H9 (cell line): ENCODE measurements at regions not wholly inside any gene's neighbourhood (a gene's known extent, or its start where the extent isn't known, plus 50 kb on each side); places are given as distances from the start of the nearest gene placed in this dataset.

Experiments
- DNase-seq: peaks from one replicate; pipeline ENCODE4 v3.0.0-alpha.2; 2017
- H2AFZ ChIP-seq: one replicate; pipeline ENCODE4 v1.6.1; 2013; ENCODE audit warnings: mild to moderate bottlenecking, low read length, control low read depth, moderate library complexity
- H2AK5ac ChIP-seq: 2 replicates; pipeline ENCODE4 v1.6.1; 2013; ENCODE audit warnings: low read length, control low read depth, mixed read lengths; ENCODE audit not compliant: insufficient read length
- H2BK120ac ChIP-seq: one replicate; pipeline ENCODE4 v1.6.1; 2013; ENCODE audit warnings: low read depth, mild to moderate bottlenecking, low read length, control low read depth, inconsistent platforms; ENCODE audit not compliant: poor library complexity, severe bottlenecking
- H2BK12ac ChIP-seq: 2 replicates; pipeline ENCODE4 v1.6.1; 2013; ENCODE audit warnings: low read length, control low read depth, mixed read lengths, low read depth; ENCODE audit not compliant: insufficient read length
- H2BK15ac ChIP-seq: 2 replicates; pipeline ENCODE4 v1.6.1; 2013; ENCODE audit warnings: low read depth, low read length, control low read depth
- H2BK20ac ChIP-seq: one replicate; pipeline ENCODE4 v1.6.1; 2013; ENCODE audit warnings: low read depth, mild to moderate bottlenecking, low read length, control low read depth, inconsistent platforms; ENCODE audit not compliant: poor library complexity, severe bottlenecking
- H2BK5ac ChIP-seq: 2 replicates; pipeline ENCODE4 v1.6.1; 2013; ENCODE audit warnings: low read length, control low read depth, mixed read lengths; ENCODE audit not compliant: insufficient read length
- H3K14ac ChIP-seq: 2 replicates; pipeline ENCODE4 v1.6.1; 2013; ENCODE audit warnings: low read length, control low read depth; ENCODE audit not compliant: insufficient read depth
- H3K18ac ChIP-seq: 2 replicates; pipeline ENCODE4 v1.6.1; 2013; ENCODE audit warnings: low read depth, mild to moderate bottlenecking, mixed read lengths, low read length, control low read depth; ENCODE audit not compliant: insufficient read length
- H3K23ac ChIP-seq: 2 replicates; pipeline ENCODE4 v1.6.1; 2013; ENCODE audit warnings: low read length, control low read depth, mixed read lengths, low read depth; ENCODE audit not compliant: insufficient read length
- H3K23me2 ChIP-seq: 2 replicates; pipeline ENCODE4 v1.6.1; 2013; ENCODE audit warnings: low read depth, mild to moderate bottlenecking, mixed read lengths, low read length, control low read depth; ENCODE audit not compliant: insufficient read length, poor library complexity, severe bottlenecking
- H3K27ac ChIP-seq: 2 replicates; pipeline ENCODE4 v1.5.1; 2013; ENCODE audit warnings: low read length, control low read depth, mixed read lengths, low read depth; ENCODE audit not compliant: insufficient read length
- H3K27me3 ChIP-seq: 2 replicates; pipeline ENCODE4 v1.6.1; 2013; ENCODE audit warnings: low read length, control low read depth, inconsistent platforms; ENCODE audit not compliant: insufficient read depth
- H3K4ac ChIP-seq: 2 replicates; pipeline ENCODE4 v1.6.1; 2013; ENCODE audit warnings: low read depth, mild to moderate bottlenecking, control low read depth, inconsistent platforms, low read length, moderate library complexity
- H3K4me1 ChIP-seq: 2 replicates; pipeline ENCODE4 v1.6.1; 2013; ENCODE audit warnings: low read length, control low read depth, inconsistent platforms; ENCODE audit not compliant: insufficient read depth
- H3K4me2 ChIP-seq: 2 replicates; pipeline ENCODE4 v1.6.1; 2013; ENCODE audit warnings: low read length, control low read depth, mixed read lengths; ENCODE audit not compliant: insufficient read length, insufficient read depth
- H3K56ac ChIP-seq: 2 replicates; pipeline ENCODE4 v1.6.1; 2013; ENCODE audit warnings: low read depth, mild to moderate bottlenecking, mixed read lengths, low read length, control low read depth; ENCODE audit not compliant: insufficient read length
- H3K79me1 ChIP-seq: 2 replicates; pipeline ENCODE4 v1.6.1; 2013; ENCODE audit warnings: low read depth, mild to moderate bottlenecking, moderate library complexity, low read length, control low read depth, inconsistent platforms; ENCODE audit not compliant: insufficient read depth, poor library complexity, severe bottlenecking
- H3K79me2 ChIP-seq: 2 replicates; pipeline ENCODE4 v1.6.1; 2013; ENCODE audit warnings: low read length, control low read depth, inconsistent platforms; ENCODE audit not compliant: insufficient read depth
- H3K9ac ChIP-seq: 2 replicates; pipeline ENCODE4 v1.6.1; 2013; ENCODE audit warnings: low read length, control low read depth, mixed read lengths; ENCODE audit not compliant: insufficient read length; ENCODE audit errors: extremely low read depth
- H3K9me3 ChIP-seq: one replicate; pipeline ENCODE4 v1.6.1; 2013; ENCODE audit warnings: low read depth, low read length, inconsistent platforms; ENCODE audit not compliant: control insufficient read depth
- H3T11ph ChIP-seq: one replicate; pipeline ENCODE4 v1.6.1; 2013; ENCODE audit warnings: mild to moderate bottlenecking, low read length, control low read depth, inconsistent platforms
- H4K20me1 ChIP-seq: one replicate; pipeline ENCODE4 v1.6.1; 2013; ENCODE audit not compliant: control insufficient read depth, insufficient read length, insufficient read depth
- H4K5ac ChIP-seq: 2 replicates; pipeline ENCODE4 v1.6.1; 2013; ENCODE audit warnings: low read depth, mild to moderate bottlenecking, mixed read lengths, low read length, control low read depth; ENCODE audit not compliant: insufficient read length
- H4K8ac ChIP-seq: replicated peaks from 2 replicates; pipeline ENCODE4 v1.6.1; 2013; ENCODE audit warnings: low read length, control low read depth, mixed read lengths, low read depth; ENCODE audit not compliant: insufficient read length
- H4K91ac ChIP-seq: 2 replicates; pipeline ENCODE4 v1.6.1; 2013; ENCODE audit warnings: low read depth, mild to moderate bottlenecking, moderate library complexity, mixed read lengths, low read length, control low read depth; ENCODE audit not compliant: insufficient read length
- H3K27ac Mint-ChIP-seq, 3 experiments: 2 replicates in 2 of 3; 3 replicates in 1 of 3; pipeline ENCODE4 v1.8.0; 2020 to 2021; ENCODE audit warnings: mixed read lengths in 3 of 3, mild to moderate bottlenecking in 1 of 3, moderate library complexity in 1 of 3
- H3K27me3 Mint-ChIP-seq: 2 replicates; pipeline ENCODE4 v1.8.0; 2021; ENCODE audit warnings: low read depth, mild to moderate bottlenecking, moderate library complexity, mixed read lengths
- H3K36me3 Mint-ChIP-seq, 3 experiments: 2 replicates in 2 of 3; 3 replicates in 1 of 3; pipeline ENCODE4 v1.8.0; 2020 to 2021; ENCODE audit warnings: low read depth in 3 of 3, mixed read lengths in 3 of 3; ENCODE audit not compliant: insufficient read depth in 1 of 3
- H3K4me1 Mint-ChIP-seq, 2 experiments: 2 replicates each; pipeline ENCODE4 v1.8.0; 2020; ENCODE audit warnings: mixed read lengths in 2 of 2
- H3K4me3 Mint-ChIP-seq, 2 experiments: 2 replicates in 1 of 2; 3 replicates in 1 of 2; pipeline ENCODE4 v1.8.0; 2020 to 2021; ENCODE audit warnings: mild to moderate bottlenecking in 2 of 2, mixed read lengths in 2 of 2, moderate library complexity in 1 of 2
- H3K9me3 Mint-ChIP-seq, 2 experiments: 2 replicates in 1 of 2; 3 replicates in 1 of 2; pipeline ENCODE4 v1.8.0; 2020; ENCODE audit warnings: mild to moderate bottlenecking in 2 of 2, mixed read lengths in 2 of 2, moderate library complexity in 1 of 2
- CTCF ChIP-seq: fragments of 200-600 bp; sonication (generic); conservative IDR thresholded peaks from 3 replicates; pipeline ENCODE4 v1.8.0; 2021; ENCODE audit warnings: antibody characterized with exemption, mild to moderate bottlenecking
- WGBS: extraction: QIAGEN DNeasy Blood & Tissue Kit; methylation state at CpG from one replicate; pipeline ENCODE4 v1.1.7; 2013; ENCODE audit warnings: missing lambda C conversion rate, low lambda C conversion rate, mixed read lengths; ENCODE audit not compliant: insufficient read length; ENCODE audit errors: extremely low coverage; 5-methylcytosine and 5-hydroxymethylcytosine counted together

- no peak overlapping the region for H3K56ac ChIP-seq
- H3K14ac ChIP-seq = no peak overlapping the region
- H3K27me3 ChIP-seq = no peaks in the 10 kb centered on the region
- no peaks in the 10 kb centered on the region for H3K4me1 ChIP-seq
- no peak overlapping the region for H3K18ac ChIP-seq
- Mint-ChIP-seq H3K4me3 (no peak overlapping the region), H3K4me1 (peaks cover 9 to 18% of the 10 kb centered on the region in 2 experiments), H3K27ac (no peak overlapping the region), H3K27me3 (no peaks in the 10 kb centered on the region), H3K9me3 (peaks cover 0 to 1% of the 10 kb centered on the region in 2 experiments; a peak in 1 of 5 replicates), H3K36me3 (no peaks in the 10 kb centered on the region; a peak in 1 of 7 replicates)
- no peak overlapping the region for H2AFZ ChIP-seq
- no peak for DNase-seq
- H2BK5ac ChIP-seq = no peak overlapping the region
- no peak overlapping the region for H2BK20ac ChIP-seq
- H3K4ac ChIP-seq = no peak overlapping the region
- no CpG with 5 or more reads among the region's 2 CpGs for WGBS
- H3K9ac ChIP-seq = no peak overlapping the region
- H3T11ph ChIP-seq = no peak overlapping the region
- H3K4me2 ChIP-seq = no peak overlapping the region
- H3K79me1 ChIP-seq = no peaks in the 10 kb centered on the region
- no peaks in the 10 kb centered on the region for H4K20me1 ChIP-seq
- no peaks in the 10 kb centered on the region for H3K79me2 ChIP-seq
- no peak overlapping the region for H4K8ac ChIP-seq
- no peak overlapping the region for H2BK120ac ChIP-seq
- H4K5ac ChIP-seq = no peak overlapping the region
- H3K27ac ChIP-seq = no peak overlapping the region
- H3K23ac ChIP-seq = no peak overlapping the region
- no peak overlapping the region for H2AK5ac ChIP-seq
- no peaks in the 10 kb centered on the region for H3K9me3 ChIP-seq
- H2BK15ac ChIP-seq = no peak overlapping the region
- TF ChIP-seq CTCF = no peak
- no peak overlapping the region for H4K91ac ChIP-seq
- no peak overlapping the region for H2BK12ac ChIP-seq
- H3K23me2 ChIP-seq = no peaks in the 10 kb centered on the region
Measured at GRCh38 chr3:95711789-95712188, 1102.6 kb upstream of the EPHA6 start.
